Loucy (cell line): ENCODE measurements at regions not wholly inside any gene's neighbourhood (a gene's known extent, or its start where the extent isn't known, plus 50 kb on each side); places are given as distances from the start of the nearest gene placed in this dataset.

Experiments
- H2AFZ ChIP-seq: fragments of 200-600 bp; sonication (generic); 2 replicates; pipeline ENCODE4 v1.6.0; 2016; ENCODE audit warnings: antibody characterized with exemption, mild to moderate bottlenecking, low read length, moderate library complexity
- H3F3A ChIP-seq: fragments of 200-600 bp; 2 replicates; pipeline ENCODE4 v1.6.0; 2016; ENCODE audit warnings: antibody characterized with exemption, low read depth, mild to moderate bottlenecking
- H3K27me3 ChIP-seq: fragments of 200-600 bp; sonication (generic); 2 replicates; pipeline ENCODE4 v1.6.1; 2014; ENCODE audit warnings: low read length, mild to moderate bottlenecking; ENCODE audit not compliant: insufficient read depth, poor library complexity, severe bottlenecking
- H3K36me3 ChIP-seq: fragments of 200-600 bp; sonication (generic); 2 replicates; pipeline ENCODE4 v1.6.1; 2016; ENCODE audit warnings: low read length; ENCODE audit not compliant: insufficient read depth
- H3K4me1 ChIP-seq: fragments of 200-600 bp; sonication (generic); 2 replicates; pipeline ENCODE4 v1.5.1; 2014; ENCODE audit warnings: low read length, mild to moderate bottlenecking; ENCODE audit not compliant: insufficient read depth, poor library complexity, severe bottlenecking
- H3K4me2 ChIP-seq: fragments of 200-600 bp; sonication (generic); 2 replicates; pipeline ENCODE4 v1.6.0; 2014; ENCODE audit warnings: antibody characterized with exemption, low read length, low read depth, mild to moderate bottlenecking; ENCODE audit not compliant: poor library complexity, severe bottlenecking
- H3K4me3 ChIP-seq: fragments of 200-600 bp; sonication (generic); 2 replicates; pipeline ENCODE4 v1.5.1; 2014; ENCODE audit warnings: low read length, mild to moderate bottlenecking, mixed read lengths; ENCODE audit not compliant: poor library complexity, severe bottlenecking
- H3K79me2 ChIP-seq: fragments of 200-600 bp; sonication (generic); 2 replicates; pipeline ENCODE4 v1.6.1; 2014; ENCODE audit warnings: low read length; ENCODE audit not compliant: insufficient read depth
- H3K9ac ChIP-seq: fragments of 200-600 bp; sonication (generic); 2 replicates; pipeline ENCODE4 v1.6.0; 2014; ENCODE audit warnings: mild to moderate bottlenecking, low read depth, low read length, moderate library complexity; ENCODE audit not compliant: poor library complexity, severe bottlenecking
- H3K9me2 ChIP-seq: fragments of 200-600 bp; sonication (generic); replicated peaks from 2 replicates; pipeline ENCODE4 v1.6.1; 2016; ENCODE audit warnings: low read depth, low read length, mixed read lengths
- H3K9me3 ChIP-seq: fragments of 200-600 bp; sonication (generic); 2 replicates; pipeline ENCODE4 v1.6.1; 2014; ENCODE audit warnings: mild to moderate bottlenecking, antibody characterized with exemption, low read length, low read depth; ENCODE audit not compliant: insufficient read depth
- H4K20me1 ChIP-seq: fragments of 200-600 bp; sonication (generic); 2 replicates; pipeline ENCODE4 v1.6.0; 2014; ENCODE audit warnings: antibody characterized with exemption, low read length, mild to moderate bottlenecking; ENCODE audit not compliant: insufficient read depth, poor library complexity, severe bottlenecking
- CTCF ChIP-seq: fragments of 200-600 bp; sonication (generic); conservative IDR thresholded peaks from 2 replicates; pipeline ENCODE4 v1.5.1; 2014; ENCODE audit warnings: mild to moderate bottlenecking, antibody characterized with exemption, low read length
- EZH2phosphoT487 ChIP-seq: fragments of 200-600 bp; IDR thresholded peaks from 2 replicates; pipeline ENCODE4 v1.6.1; 2018; ENCODE audit warnings: antibody characterized with exemption, mild to moderate bottlenecking, moderate library complexity, borderline replicate concordance

DNA sequence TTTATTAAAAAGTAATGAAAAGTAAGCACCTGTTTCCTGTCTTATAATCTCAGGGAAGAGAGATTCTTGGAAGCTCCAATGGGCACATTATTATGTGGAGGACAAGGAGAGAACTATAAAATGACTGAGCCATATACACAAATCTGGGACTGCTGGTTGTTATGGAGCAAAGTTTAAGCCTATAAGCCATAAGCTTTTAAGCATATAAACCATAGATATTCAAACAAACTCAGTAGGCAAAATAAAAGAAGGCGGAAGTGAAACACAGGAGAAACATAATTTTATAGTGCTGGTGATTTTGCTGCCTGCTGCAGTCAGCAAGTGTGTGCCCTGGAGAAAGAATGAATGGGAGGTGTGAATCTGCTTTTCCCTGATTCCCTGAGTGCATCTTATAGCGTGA lies 274.4 kb downstream of the KIF20B start:
- no peaks in the 10 kb centered on the region for H3K9me2 ChIP-seq
- H3K4me2 ChIP-seq = no peak overlapping the region
- TF ChIP-seq CTCF (no peak), EZH2phosphoT487 (no peak)
- H3K9me3 ChIP-seq = no peaks in the 10 kb centered on the region; the same call in 1 of the 2 replicates
- no peaks in the 10 kb centered on the region for H3K36me3 ChIP-seq
- no peak overlapping the region for H3K9ac ChIP-seq
- H4K20me1 ChIP-seq = no peaks in the 10 kb centered on the region
- H3K79me2 ChIP-seq = no peaks in the 10 kb centered on the region
- no peak overlapping the region for H2AFZ ChIP-seq
- H3K4me3 ChIP-seq = no peak overlapping the region
- no peaks in the 10 kb centered on the region for H3K4me1 ChIP-seq
- H3F3A ChIP-seq = no peaks in the 10 kb centered on the region
- H3K27me3 ChIP-seq = no peaks in the 10 kb centered on the region

DNA sequence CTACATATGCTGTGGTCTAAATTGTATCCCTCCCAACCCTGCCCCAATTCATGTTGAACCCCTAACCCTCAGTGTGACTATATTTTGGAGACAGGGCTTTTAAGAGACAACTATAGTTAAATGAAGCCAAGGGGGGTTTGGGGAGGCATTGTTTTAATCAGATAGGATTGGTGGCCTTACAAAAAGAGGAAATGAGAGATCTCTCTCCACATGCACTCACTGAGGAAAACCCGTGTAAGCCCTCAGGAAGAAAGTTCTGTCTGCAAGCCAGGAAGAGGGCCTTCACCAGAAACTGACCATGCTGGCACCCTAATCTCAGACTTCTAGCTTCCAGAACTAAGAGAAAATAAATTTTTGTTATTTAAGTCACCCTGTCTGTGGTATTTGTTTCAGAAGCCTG lies 276.7 kb downstream of the KIF20B start:
- Histone ChIP-seq H2AFZ (no peak overlapping the region), H3K4me1 (no peaks in the 10 kb centered on the region), H3K4me2 (no peak overlapping the region), H3F3A (no peaks in the 10 kb centered on the region), H3K9me3 (no peaks in the 10 kb centered on the region; the same call in 1 of the 2 replicates), H4K20me1 (no peaks in the 10 kb centered on the region), H3K4me3 (no peak overlapping the region), H3K9me2 (no peaks in the 10 kb centered on the region), H3K27me3 (no peaks in the 10 kb centered on the region), H3K36me3 (no peaks in the 10 kb centered on the region), H3K9ac (no peak overlapping the region), H3K79me2 (no peaks in the 10 kb centered on the region)
- TF ChIP-seq CTCF = no peak
- TF ChIP-seq EZH2phosphoT487 = no peak

DNA sequence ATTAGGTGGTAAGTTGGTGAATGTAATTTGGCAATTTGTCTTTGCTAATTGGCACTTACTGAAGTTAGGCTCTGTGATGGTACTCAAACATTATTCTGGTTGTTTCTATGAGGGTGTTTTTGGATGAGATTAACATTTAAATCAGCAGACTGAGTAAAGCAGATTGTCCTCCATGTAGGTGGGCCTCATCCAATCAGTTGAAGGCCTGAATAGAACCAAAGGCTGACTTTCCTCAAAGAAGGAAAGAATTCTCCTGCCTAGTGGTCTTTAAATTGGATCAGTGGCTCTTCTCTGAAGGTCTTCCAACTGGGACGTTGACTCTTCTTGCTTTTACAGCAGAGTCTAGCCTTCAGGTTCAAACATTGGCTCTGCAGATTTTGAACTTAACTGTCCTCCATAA lies 278.3 kb downstream of the KIF20B start:
- TF ChIP-seq CTCF (no peak), EZH2phosphoT487 (no peak)
- Histone ChIP-seq H3K36me3 (no peaks in the 10 kb centered on the region), H3F3A (no peaks in the 10 kb centered on the region), H4K20me1 (no peaks in the 10 kb centered on the region), H2AFZ (no peak overlapping the region), H3K9me3 (no peaks in the 10 kb centered on the region; the same call in 1 of the 2 replicates), H3K4me1 (no peaks in the 10 kb centered on the region), H3K4me2 (no peak overlapping the region), H3K4me3 (no peak overlapping the region), H3K9me2 (no peaks in the 10 kb centered on the region), H3K9ac (no peak overlapping the region), H3K27me3 (no peaks in the 10 kb centered on the region), H3K79me2 (no peaks in the 10 kb centered on the region)
